ENCODE measurements at regions not wholly inside any gene's neighbourhood (a gene's known extent, or its start where the extent isn't known, plus 50 kb on each side); places are given as distances from the start of the nearest gene placed in this dataset.
"Not testable (repeated sequence)": the region's sequence is repeated elsewhere in the genome, so short reads cannot be mapped to it uniquely, and the experiment has no call there.

DNA sequence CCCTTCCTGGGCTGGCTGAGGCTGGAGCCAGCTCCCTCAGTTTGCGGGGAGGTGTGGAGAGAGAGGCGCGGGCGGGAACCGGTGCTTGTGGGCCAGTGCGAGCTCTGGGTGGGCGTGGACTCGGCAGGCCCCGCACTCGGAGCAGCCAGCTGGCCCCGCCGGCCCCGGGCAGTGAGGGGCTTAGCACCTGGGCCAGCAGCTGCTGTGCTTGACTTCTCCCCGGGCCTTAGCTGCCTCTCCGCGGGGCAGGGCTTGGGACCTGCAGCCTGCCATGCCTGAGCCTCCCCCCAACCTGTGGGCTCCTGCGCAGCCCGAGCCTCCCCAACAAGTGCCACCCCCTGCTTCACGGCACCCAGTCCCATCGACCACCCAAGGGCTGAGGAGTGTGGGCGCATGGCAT is 81.6 kb upstream of the CCNG1 start:
- not testable (repeated sequence) for DNase-seq (ENCODE audit: low read depth)

DNA sequence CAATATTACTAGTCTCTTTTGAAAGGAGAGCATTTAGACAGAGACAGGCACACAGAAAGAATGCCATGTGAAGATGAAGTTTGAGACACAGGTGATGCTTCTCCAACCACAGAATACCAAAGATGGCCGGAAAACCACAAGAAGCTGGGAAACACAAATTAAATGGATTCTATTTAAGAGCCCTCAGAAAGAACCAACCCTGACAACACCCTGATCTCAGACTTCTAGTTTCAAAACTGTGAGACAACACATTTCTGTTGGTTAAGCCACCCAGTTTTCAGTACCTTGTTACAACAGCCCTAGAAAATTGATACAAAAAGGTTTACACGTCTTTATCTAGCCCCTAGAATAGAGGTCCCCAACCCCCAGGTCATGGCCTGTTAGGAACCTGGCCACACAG is 79.8 kb upstream of the CCNG1 start:
- DNase-seq (ENCODE audit: low read depth), result no peak

DNA sequence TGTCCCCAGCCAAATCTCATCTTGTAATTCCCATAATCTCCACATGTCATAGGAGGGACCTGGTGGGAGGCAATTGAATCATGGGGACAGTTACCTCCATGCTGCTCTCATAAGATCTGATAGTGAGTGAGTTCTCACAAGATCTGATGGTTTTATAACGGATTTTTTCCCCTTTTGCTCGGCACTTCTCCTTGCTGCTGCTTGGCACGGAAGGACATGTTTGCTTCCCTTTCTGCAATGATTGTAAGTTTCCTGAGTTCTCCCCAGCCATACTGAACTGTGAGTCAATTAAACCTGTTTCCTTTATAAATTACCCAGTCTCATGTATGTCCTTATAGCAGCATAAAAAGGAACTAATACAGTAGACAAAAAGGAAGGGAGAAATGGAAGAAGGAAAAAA is 76.7 kb upstream of the CCNG1 start:
- DNase-seq (ENCODE audit: low read depth), result no peak

- no peak for DNase-seq (ENCODE audit: low read depth)
Measured at GRCh38 chr5:163361450-163361849, 75.9 kb upstream of the CCNG1 start.

- no peak for DNase-seq (ENCODE audit: low read depth)
Measured at GRCh38 chr5:163362840-163363371, 74.5 kb upstream of the CCNG1 start.

GRCh38 chr5:163363389-163363788 is 74.0 kb upstream of the CCNG1 start:
- no peak for DNase-seq (ENCODE audit: low read depth)

GRCh38 chr5:163366757-163367156 is 70.6 kb upstream of the CCNG1 start:
- DNase-seq (ENCODE audit: low read depth), result no peak

DNA sequence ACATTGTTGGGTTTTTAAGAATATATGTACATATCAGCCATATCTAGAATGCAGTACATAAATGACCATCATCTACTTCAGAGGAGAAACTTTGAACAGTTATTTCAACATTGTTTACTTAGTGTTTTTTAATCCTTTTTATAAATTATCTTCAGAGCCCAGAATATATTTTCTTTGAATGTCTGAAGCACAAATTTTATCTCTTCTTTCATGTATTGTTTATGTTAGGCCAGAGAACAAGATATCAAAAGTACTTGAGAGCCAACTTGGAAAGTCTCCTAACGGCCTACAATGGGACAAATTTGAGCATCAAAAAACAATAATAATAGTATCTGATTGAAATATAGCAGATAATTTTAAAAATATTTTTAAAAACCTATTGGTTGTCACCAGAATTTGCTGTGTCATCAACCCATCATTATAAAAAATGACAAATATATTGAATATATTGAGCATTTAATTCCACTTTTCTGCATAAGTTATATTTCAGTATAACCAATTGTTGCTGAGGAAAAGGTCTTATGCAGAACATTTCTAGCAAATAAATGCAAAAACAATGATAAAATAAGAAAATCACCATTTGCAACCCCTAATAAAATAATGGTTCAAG is 67.5 kb upstream of the CCNG1 start:
- DNase-seq (ENCODE audit: low read depth), result no peak

DNA sequence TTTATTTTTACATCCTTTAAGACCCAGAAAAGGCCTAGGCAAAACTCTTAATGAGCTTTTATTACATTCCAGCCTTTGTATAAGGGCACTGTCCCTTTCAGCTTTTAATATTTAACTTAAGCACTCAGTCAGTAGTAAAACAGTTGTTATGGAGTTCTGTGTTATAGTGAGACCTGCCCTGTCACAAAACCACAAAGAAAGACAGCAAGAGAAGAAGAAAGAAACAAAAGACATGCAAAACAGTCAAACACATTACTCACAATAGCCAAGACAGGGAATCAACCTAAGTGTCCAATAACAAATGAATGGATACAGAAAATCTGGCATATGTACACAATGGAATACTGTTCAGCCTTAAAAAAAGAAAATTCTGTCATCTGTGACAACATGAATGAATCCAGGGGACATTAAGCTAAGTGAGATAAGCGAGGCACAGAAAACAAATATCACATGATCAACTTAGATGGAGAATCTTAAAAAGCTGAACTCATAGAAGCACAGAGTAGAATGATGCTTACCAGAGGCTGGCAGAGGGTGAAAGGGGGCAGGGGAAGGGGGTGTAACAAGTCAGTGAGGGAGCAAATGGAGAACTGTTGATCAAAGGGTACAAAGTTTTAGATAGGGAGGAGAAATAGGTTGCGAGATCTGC is 63.8 kb upstream of the CCNG1 start:
- DNase-seq (ENCODE audit: low read depth), result no peak

DNA sequence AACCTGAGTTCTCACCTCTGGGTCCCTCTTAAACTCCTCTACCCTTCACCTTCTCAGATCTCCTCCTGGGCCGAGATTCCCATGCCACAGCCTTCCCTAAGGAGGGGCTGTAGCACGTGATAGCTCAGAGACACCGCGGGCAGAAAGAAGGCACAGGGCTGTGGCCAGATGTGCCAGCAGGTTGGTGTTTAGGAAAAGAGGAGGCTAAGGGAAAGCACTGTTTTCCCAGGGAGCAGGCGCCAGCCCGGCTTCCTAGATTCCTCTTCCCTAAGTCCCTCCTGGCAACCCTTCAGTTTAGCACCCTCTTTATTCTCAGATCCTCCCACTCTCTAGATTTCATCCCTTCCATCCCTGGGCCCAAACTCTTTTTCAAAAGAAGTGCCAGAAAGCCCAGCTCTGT is 59.4 kb upstream of the CCNG1 start:
- no peak for DNase-seq (ENCODE audit: low read depth)

DNA sequence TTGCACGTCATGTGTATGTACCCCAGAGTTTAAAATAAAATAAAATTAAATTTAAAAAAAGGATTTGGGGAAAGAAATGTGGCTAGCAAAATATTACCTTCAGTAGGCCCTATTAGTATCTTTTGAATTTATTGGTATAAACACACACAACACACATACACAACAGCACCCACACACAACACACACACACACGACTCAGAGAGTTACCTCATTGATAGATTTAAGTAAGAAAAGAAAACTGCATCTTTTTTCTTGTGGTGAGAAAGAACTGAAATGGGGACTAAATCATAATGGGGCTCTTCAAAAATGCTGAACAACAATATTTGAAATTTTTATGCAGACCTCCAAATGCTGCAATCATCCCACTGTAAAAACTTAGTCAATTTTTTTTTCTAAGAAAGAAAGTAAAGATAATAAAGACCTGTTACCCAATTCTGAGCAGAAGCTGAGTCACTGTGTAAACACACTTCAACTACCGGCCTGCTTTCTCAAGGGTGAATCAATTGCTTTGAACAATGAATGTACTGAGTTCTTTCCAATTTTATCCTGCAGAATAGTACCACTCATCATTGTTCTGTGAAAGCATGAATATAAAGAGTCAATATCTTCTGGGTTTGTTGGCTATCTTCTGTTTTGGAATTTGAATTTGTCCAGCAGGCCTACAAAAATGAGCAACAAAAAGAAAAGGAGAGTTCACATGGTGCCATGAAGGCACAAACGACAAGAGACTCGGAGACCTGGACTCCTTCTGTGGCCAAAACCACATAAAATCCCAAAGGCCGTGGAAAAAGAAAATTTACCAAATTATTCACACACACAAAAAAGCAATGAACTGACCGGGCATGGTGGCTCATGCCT is 57.9 kb upstream of the CCNG1 start:
- no peak for DNase-seq (ENCODE audit: low read depth)

- no peak for DNase-seq (ENCODE audit: low read depth)
Measured at GRCh38 chr5:163381832-163382231, 55.6 kb upstream of the CCNG1 start.

DNA sequence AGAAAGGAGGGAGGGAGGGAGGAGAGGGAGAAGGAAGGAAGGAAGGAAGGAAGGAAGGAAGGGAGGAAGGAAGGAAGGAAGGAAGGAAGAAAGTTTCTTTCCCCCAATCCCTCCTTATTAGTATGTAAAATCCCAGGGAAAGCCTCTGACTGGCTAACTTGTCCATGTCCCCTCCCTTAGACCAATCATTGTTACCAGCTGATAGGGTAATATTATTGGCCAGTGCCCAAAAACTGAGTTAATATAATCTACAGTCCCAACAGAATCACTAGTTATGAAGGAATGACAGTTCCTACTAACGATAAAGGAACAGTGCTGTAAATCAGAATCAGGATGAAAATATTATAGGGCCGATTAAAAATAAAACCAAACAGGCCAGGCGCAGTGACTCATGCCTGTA is 53.6 kb upstream of the CCNG1 start:
- no peak for DNase-seq (ENCODE audit: low read depth)

DNA sequence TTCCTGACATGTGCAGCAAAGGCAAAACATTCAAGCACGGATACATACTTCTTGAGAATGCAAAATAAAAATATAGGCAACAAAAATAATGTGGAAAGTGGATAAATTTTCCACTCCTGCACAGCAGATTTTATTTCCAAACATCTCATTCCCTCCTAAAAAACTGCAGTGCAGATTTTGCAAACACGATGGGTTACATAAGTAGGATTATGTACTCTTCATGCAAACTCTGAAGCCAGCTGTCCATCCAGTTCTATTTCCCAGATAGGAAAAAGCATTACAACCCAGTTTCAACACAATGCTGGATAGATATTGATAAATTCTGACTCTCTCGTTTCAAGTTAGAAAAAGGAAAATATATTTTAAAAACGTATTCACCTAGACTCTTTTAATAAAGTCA is 52.7 kb upstream of the CCNG1 start:
- no peak for DNase-seq (ENCODE audit: low read depth)

- DNase-seq (ENCODE audit: low read depth), result no peak
Measured at GRCh38 chr5:163385271-163385670, 52.1 kb upstream of the CCNG1 start.

- DNase-seq (ENCODE audit: low read depth), result no peak
Measured at GRCh38 chr5:163385824-163386223, 51.6 kb upstream of the CCNG1 start.

- DNase-seq (ENCODE audit: low read depth), result no peak
Measured at GRCh38 chr5:163386352-163386751, 51.0 kb upstream of the CCNG1 start.

DNA sequence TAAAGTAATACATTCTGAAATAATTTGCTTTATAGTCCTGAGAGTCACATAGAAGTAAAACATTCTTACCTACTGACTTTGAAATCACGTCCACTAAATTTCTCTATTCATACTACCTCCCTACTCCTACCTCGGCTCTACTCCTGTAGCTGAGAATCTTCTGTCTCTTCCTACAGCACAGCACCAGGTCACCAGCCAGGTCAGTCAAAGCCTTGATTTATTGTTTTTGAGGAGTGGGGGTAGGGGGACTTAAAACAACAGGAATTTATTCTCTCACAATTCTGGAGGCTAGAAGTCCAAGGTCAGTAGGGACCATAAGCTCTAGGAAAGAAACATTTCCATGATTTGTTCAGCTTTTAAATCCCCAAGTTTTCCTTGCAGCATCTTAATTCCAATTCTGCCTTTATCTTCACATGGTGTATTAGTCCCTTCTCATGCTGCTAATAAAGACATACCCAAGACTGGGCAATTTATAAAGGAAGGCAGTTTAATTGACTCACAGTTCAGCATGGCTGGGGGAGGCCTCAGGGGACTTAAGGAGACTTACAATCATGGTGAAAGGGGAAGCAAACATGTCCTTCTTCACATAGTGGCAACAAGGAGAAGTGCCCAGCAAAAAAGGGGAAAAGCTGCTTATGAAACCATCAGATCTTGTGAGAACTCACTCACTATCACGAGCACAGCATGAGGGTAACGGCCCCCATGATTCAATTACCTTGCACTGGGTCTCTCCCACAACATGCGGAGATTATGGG is 49.6 kb upstream of the CCNG1 start:
- no peak for DNase-seq (ENCODE audit: low read depth)
